H1 (cell line): ENCODE measurements at regions not wholly inside any gene's neighbourhood (a gene's known extent, or its start where the extent isn't known, plus 50 kb on each side); places are given as distances from the start of the nearest gene placed in this dataset.

Source experiments
- RXRA ChIP-seq: IDR thresholded peaks from 2 replicates; pipeline ENCODE4 v1.6.1; 2011; ENCODE audit warnings: low read depth, mild to moderate bottlenecking, low read length, moderate library complexity; ENCODE audit not compliant: insufficient read depth
- SAP30 ChIP-seq: fragments of 300-600 bp; sonication (generic); IDR thresholded peaks from 2 replicates; pipeline ENCODE4 v1.7.1; 2012; ENCODE audit warnings: low read length, moderate library complexity, mild to moderate bottlenecking, inconsistent platforms; ENCODE audit not compliant: insufficient read depth, insufficient replicate concordance
- SP2 ChIP-seq: IDR thresholded peaks from 2 replicates; pipeline ENCODE4 v1.6.1; 2012; ENCODE audit warnings: mild to moderate bottlenecking, low read length, inconsistent platforms
- SP4 ChIP-seq: IDR thresholded peaks from 2 replicates; pipeline ENCODE4 v1.6.1; 2012; ENCODE audit warnings: low read length, inconsistent platforms

GRCh38 chr4:177740563-177740962 lies 298.3 kb upstream of the AGA start (continued):
- TF ChIP-seq SAP30: no peak
- TF ChIP-seq SP2: no peak
- no peak for TF ChIP-seq RXRA
- TF ChIP-seq SP4: no peak
